ENCODE measurements at regions not wholly inside any gene's neighbourhood (a gene's known extent, or its start where the extent isn't known, plus 50 kb on each side); places are given as distances from the start of the nearest gene placed in this dataset.

DNA sequence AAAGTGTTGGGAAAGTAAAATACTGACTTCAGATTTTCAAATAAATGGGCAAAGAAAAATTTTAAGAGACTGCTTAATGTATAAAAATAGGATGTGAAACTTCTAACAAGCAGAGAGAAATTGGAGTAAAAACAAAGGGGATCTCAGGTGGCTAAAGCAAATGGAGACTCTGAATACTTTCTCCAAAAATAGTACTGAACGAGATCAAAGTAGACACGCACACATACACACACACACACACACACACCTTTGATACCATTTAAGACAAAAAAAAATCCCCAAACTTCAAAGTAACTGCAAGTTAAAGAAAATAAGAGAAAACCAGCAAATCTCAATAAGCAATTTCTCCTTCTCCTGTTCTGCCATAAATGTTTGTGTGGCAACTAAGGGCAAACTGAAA is 307.3 kb downstream of the CRPPA start:
- ChIA-PET POLR2A (no interaction called here), CTCF (no interaction called here)
- BruUV-seq (replicated peaks) = no TSS peak
- Histone ChIP-seq H3K4me1 (ENCODE audit: control insufficient read depth, insufficient read depth, low read length) (no peaks in the 10 kb centered on the region), H3K36me3 (ENCODE audit: control insufficient read depth, insufficient read depth, low read length) (no peaks in the 10 kb centered on the region), H3K27me3 (ENCODE audit: control insufficient read depth, insufficient read depth, low read length) (no peaks in the 10 kb centered on the region), H3K9me3 (ENCODE audit: control insufficient read depth, insufficient read depth, low read depth, low read length) (peaks cover 4% of the 10 kb centered on the region; the same call in 1 of the 2 replicates), H3K27ac (ENCODE audit: low read length) (no peak overlapping the region), H3K4me3 (ENCODE audit: low read depth in 2 of 2, low read length in 2 of 2) (no peak overlapping the region)
- in situ Hi-C loops (cut with HindIII; ENCODE audit: low pct_unique_long_range_greater_than_20kb, low sequenced_read_pairs) = no loop called here
- ATAC-seq (no peak), DNase-seq (ENCODE audit: low read depth, low spot score) (no peak)
- intact Hi-C loops (cut with micrococcal nuclease; ENCODE audit: unreplicated experiment) = loop anchor here (10.0 kb wide), 1 partner anchor 451 kb away; no protein-coding TSS in a partner anchor
- TF ChIP-seq TCF7L2 (IDR thresholded peaks at IDR 0.05; ENCODE audit: low read depth, low read length) (no peak), POLR2AphosphoS5 (IDR thresholded peaks at IDR 0.05; ENCODE audit: low read depth, low read length) (no peak), SIN3A (IDR thresholded peaks at IDR 0.05; ENCODE audit: borderline replicate concordance, insufficient read depth, low read depth, low read length) (no peak)
- TF ChIP-seq, protein P1, sequence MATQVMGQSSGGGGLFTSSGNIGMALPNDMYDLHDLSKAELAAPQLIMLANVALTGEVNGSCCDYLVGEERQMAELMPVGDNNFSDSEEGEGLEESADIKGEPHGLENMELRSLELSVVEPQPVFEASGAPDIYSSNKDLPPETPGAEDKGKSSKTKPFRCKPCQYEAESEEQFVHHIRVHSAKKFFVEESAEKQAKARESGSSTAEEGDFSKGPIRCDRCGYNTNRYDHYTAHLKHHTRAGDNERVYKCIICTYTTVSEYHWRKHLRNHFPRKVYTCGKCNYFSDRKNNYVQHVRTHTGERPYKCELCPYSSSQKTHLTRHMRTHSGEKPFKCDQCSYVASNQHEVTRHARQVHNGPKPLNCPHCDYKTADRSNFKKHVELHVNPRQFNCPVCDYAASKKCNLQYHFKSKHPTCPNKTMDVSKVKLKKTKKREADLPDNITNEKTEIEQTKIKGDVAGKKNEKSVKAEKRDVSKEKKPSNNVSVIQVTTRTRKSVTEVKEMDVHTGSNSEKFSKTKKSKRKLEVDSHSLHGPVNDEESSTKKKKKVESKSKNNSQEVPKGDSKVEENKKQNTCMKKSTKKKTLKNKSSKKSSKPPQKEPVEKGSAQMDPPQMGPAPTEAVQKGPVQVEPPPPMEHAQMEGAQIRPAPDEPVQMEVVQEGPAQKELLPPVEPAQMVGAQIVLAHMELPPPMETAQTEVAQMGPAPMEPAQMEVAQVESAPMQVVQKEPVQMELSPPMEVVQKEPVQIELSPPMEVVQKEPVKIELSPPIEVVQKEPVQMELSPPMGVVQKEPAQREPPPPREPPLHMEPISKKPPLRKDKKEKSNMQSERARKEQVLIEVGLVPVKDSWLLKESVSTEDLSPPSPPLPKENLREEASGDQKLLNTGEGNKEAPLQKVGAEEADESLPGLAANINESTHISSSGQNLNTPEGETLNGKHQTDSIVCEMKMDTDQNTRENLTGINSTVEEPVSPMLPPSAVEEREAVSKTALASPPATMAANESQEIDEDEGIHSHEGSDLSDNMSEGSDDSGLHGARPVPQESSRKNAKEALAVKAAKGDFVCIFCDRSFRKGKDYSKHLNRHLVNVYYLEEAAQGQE (IDR thresholded peaks at IDR 0.05; ENCODE audit: insufficient read depth in 1 of 2, low read depth in 2 of 2, low read length in 1 of 2) = no peak
- TF ChIP-seq, protein P2, sequence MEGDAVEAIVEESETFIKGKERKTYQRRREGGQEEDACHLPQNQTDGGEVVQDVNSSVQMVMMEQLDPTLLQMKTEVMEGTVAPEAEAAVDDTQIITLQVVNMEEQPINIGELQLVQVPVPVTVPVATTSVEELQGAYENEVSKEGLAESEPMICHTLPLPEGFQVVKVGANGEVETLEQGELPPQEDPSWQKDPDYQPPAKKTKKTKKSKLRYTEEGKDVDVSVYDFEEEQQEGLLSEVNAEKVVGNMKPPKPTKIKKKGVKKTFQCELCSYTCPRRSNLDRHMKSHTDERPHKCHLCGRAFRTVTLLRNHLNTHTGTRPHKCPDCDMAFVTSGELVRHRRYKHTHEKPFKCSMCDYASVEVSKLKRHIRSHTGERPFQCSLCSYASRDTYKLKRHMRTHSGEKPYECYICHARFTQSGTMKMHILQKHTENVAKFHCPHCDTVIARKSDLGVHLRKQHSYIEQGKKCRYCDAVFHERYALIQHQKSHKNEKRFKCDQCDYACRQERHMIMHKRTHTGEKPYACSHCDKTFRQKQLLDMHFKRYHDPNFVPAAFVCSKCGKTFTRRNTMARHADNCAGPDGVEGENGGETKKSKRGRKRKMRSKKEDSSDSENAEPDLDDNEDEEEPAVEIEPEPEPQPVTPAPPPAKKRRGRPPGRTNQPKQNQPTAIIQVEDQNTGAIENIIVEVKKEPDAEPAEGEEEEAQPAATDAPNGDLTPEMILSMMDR (IDR thresholded peaks at IDR 0.05) = no peak

DNA sequence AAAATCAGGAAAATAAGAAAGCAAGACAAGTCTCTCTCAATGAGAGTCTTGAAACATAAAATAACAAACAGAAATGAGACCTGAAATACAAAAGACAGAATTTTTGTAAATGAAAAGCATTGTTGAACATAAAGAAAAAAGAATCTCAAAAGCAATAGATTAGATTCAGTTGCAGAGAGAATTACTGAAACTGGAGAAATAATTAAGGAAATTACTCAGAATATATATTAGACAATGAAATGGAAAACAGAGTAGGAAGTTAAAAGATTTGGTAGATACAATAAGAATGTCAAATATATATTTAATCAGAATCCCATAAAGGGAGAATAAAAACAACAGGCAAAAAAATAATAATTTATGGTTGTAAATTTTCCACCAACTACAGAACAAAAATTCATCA is 308.3 kb downstream of the CRPPA start:
- no peaks in the 10 kb centered on the region for H3K27me3 ChIP-seq (ENCODE audit: control insufficient read depth, insufficient read depth, low read length)
- CTCF ChIA-PET = no interaction called here
- in situ Hi-C loops (cut with HindIII; ENCODE audit: low pct_unique_long_range_greater_than_20kb, low sequenced_read_pairs) = no loop called here

More for the DNA sequence above, 308.3 kb downstream of the CRPPA start:
- intact Hi-C loops (cut with micrococcal nuclease; ENCODE audit: unreplicated experiment) = loop anchor here (10.0 kb wide), 1 partner anchor 452 kb away; no protein-coding TSS in a partner anchor
- POLR2A ChIA-PET = no interaction called here
- H3K27ac ChIP-seq (ENCODE audit: low read length) = no peak overlapping the region
- H3K36me3 ChIP-seq (ENCODE audit: control insufficient read depth, insufficient read depth, low read length) = no peaks in the 10 kb centered on the region
- no peak overlapping the region for H3K4me3 ChIP-seq (ENCODE audit: low read depth in 2 of 2, low read length in 2 of 2)
- no peaks in the 10 kb centered on the region for H3K4me1 ChIP-seq (ENCODE audit: control insufficient read depth, insufficient read depth, low read length)
- no peak for ATAC-seq
- H3K9me3 ChIP-seq (ENCODE audit: control insufficient read depth, insufficient read depth, low read depth, low read length) = peaks cover 9% of the 10 kb centered on the region
- TF ChIP-seq, protein P1 (IDR thresholded peaks at IDR 0.05; ENCODE audit: insufficient read depth in 1 of 2, low read depth in 2 of 2, low read length in 1 of 2) = no peak
- TF ChIP-seq TCF7L2 (IDR thresholded peaks at IDR 0.05; ENCODE audit: low read depth, low read length) = no peak
- TF ChIP-seq SIN3A (IDR thresholded peaks at IDR 0.05; ENCODE audit: borderline replicate concordance, insufficient read depth, low read depth, low read length) = no peak
- no peak for TF ChIP-seq POLR2AphosphoS5 (IDR thresholded peaks at IDR 0.05; ENCODE audit: low read depth, low read length)
- TF ChIP-seq, protein P2 (IDR thresholded peaks at IDR 0.05) = no peak
- BruUV-seq (replicated peaks) = no TSS peak
- DNase-seq (ENCODE audit: low read depth, low spot score) = no peak

Data from Panc1 (cell line).